GM19025 (cell line): ENCODE measurements at regions not wholly inside any gene's neighbourhood (a gene's known extent, or its start where the extent isn't known, plus 50 kb on each side); places are given as distances from the start of the nearest gene placed in this dataset.
"Not testable (repeated sequence)": the region's sequence is repeated elsewhere in the genome, so short reads cannot be mapped to it uniquely, and the experiment has no call there.

Source experiments
- ATAC-seq: cut with Tn5 transposase; IDR thresholded peaks from one replicate; pipeline ENCODE4 v1.9.1; 2021; ENCODE audit warnings: mild to moderate bottlenecking, low read depth, moderate library complexity; ENCODE audit not compliant: unreplicated experiment

DNA sequence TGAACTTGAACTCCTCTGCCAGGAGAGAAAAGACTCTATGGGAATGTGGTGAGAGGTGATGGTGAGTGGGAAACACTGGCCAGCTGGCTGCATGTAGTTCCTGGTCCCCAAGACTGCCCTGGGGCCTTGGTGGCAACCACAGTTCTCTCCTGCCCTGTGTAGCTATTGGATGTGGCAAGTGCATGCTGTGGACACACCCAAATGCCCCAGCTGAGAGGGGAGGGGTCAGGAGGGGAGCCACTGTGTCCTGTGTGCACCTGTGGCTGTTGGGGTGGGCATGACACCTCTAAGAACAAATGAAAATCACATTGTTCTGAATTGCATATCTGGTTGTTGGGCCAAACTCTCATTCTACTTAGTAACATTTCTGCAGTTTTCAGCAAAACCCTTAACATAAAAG is 409.6 kb downstream of the NSUN3 start:
- no peak for ATAC-seq

DNA sequence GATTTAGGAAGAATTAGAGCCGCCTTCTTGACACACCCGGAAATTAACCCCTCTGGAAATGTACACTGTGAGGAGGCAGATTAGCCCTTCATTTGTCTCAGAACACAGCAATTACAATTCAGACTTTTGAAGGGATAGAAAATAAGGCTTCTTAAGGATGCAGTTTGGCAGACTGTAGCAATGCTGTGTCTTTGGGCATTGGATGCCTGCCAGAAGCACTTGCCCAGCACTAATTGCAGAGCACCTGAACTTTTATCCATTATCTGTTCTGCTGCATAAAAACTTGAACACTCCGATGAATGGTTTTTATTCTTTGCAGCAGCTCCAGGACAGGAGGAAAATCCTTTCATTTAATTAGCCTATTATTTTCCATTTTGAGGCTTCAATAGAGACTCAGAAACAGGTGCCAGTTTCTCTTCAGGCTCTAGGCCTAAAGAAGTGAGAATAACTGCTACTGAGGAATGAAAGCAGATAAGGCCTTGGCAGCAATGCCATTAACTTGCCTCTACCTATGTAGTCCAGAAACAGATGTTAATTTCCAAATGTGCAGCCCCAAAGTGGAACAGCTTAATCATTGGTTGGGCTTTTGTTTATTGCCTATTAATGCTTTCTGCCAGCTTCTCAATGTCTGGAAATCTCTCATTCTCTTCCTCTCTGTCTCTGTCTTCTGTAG is 418.5 kb downstream of the NSUN3 start:
- ATAC-seq: no peak

GRCh38 chr3:94482686-94483085 is 419.8 kb downstream of the NSUN3 start:
- ATAC-seq: no peak

DNA sequence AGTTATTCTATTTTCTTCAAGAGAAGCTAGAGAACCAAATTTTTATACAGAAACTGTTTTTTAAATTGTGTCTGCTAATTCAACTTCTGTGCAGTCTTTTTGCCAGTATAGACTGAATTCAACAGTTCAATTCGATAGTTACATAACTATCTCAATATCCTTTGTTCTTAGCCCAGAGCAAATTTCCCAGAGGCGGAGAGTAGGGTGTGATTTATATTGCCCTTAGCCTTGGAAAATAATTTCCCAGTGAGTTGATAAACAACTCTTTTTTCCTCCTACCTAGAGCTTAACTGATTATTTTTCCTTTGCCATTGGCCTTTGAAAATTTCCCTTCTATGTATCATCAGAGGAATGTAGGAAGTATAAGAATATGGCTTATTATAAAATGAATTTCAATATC is 420.5 kb downstream of the NSUN3 start:
- ATAC-seq: no peak

DNA sequence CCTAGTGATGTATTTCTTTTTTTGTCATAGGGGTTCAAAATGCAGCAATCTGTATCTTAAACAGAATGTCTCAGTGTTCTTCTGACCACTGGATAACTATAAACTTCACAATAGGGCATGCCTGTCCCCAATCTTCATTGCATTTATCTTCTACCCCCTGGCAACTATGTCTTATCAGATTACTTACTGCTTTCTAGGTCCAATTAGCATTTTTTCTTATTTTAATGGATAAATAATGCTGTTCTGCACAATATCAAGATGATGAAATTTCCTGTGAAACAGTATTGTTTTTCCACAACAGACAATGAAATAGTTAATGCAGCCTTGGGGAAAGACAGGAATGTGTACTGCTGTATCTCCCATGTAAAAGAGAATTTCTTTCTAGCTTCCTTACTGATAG is 432.1 kb downstream of the NSUN3 start:
- no peak for ATAC-seq

DNA sequence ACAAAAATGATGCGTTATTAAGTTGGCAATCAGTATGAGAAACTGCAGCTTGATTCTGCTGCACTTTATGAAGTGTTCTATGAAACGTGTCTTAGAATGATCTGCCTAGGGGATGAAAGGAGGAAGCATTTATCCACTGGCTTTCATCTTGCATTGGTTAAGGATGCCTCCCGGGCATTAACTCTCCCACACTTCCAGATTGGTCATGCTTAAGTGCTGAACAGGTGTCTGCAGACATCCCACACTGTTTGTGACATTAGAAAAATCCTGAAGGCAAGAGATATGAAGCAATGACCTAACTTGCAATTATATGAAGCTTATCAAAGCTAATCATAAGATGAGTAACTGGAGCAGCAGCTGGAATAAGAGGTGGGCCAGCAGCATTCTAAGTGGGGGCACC is 437.3 kb downstream of the NSUN3 start:
- no peak for ATAC-seq

- ATAC-seq: not testable (repeated sequence)
These were observed 444.5 kb downstream of the NSUN3 start for GRCh38 chr3:94507354-94507753.

GRCh38 chr3:94512876-94513275 is 450.0 kb downstream of the NSUN3 start:
- ATAC-seq: no peak

GRCh38 chr3:94513600-94513999 is 450.7 kb downstream of the NSUN3 start:
- no peak for ATAC-seq

DNA sequence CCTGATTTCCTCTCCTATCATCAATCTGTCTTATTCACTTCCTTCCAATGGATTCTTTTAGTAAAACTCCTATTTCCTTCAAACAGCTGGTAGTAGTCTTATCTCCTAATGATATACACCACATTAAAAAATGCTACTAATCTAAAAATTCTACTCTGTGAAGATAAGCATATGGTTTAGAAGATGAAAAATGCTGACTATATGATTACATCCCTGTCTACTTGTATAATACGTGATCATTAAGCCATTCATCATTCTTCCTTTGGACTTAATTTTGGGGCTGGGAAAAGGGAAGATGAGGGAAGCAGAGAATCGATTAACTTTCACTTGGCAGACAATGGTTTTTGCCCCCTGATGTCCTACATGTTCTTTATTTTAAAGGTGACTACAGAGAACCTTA is 453.1 kb downstream of the NSUN3 start:
- ATAC-seq: no peak

DNA sequence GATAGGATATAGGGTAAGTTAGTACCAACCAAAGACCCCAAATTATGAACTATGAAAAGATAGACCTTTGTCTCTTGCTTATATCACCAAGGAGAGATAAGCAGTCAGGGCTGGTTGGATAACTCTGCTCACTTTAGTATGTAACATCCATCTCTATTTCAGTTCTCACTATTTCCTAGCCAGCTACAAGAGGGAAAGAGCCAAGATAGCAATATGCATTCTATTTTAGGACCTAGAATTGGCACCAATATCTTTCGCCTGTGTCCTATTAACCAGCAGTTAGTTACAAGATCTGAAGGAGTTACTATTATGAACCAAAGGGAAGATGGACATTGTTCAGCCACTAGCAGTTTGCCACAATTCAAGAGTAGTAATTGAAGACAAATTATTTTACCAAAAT is 457.5 kb downstream of the NSUN3 start:
- no peak for ATAC-seq

GRCh38 chr3:94522488-94522887 is 459.6 kb downstream of the NSUN3 start:
- no peak for ATAC-seq

DNA sequence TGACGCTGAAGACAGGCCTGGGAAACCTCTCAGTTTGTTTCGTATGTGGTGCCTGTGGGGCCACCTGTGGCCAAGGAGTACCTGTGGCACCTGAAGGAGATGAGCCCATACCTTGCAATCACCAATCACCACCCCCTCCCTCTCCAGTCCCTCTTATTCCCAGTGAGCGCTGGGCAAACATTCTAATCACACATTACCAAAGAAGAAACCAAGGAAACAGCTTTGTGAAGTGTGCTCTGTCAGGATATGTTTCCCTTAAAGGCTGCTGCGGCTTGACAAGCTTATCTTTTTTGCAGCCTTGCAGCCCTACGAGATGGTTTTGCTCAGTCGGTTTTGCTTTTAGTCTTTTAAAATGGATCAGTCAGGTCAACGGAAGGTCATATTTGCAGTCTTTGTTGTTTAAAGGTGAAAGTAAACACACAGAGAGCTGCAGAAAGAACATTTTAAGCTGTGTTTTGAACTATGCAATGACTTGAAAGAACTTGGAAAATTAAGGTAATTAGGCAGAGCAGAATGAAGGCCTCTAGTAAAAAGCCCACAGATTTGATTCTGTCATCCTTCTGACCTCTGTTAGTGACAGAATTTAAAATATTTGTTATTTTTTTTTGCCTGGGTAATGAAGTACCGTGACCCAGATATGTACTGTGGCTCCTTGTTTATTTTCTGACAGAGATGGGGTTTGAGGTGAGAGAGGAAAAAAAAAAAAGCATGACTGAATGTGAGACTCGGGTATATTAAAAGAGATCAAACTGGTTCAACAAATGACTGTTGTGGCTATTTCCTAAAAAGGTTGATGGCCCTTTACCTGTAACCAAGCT is 461.4 kb downstream of the NSUN3 start:
- ATAC-seq: no peak

- no peak for ATAC-seq
These were observed 462.2 kb downstream of the NSUN3 start for GRCh38 chr3:94525043-94525442.

DNA sequence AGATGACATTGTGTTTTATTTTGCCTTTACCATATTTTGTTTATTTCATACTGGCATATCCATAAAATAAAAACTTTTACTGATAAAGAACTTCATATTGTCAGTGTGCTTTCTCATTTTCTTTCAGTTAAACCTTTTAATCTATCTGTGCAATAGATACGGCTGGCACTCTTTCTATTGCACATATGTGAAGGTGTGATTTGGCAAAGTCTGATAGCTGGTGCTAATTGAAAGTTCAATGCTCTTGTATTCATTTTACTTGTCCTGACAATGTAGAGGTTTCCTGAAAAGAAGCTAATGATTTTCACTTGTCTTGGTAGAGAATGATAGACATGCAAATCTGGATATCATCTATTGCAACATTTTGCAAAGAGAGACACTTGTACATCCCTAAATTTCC is 467.0 kb downstream of the NSUN3 start:
- ATAC-seq: no peak

GRCh38 chr3:94532951-94533350 is 470.1 kb downstream of the NSUN3 start:
- ATAC-seq: no peak

GRCh38 chr3:94539937-94540336 is 477.1 kb downstream of the NSUN3 start:
- ATAC-seq: no peak

GRCh38 chr3:94543161-94543560 is 480.3 kb downstream of the NSUN3 start:
- no peak for ATAC-seq

DNA sequence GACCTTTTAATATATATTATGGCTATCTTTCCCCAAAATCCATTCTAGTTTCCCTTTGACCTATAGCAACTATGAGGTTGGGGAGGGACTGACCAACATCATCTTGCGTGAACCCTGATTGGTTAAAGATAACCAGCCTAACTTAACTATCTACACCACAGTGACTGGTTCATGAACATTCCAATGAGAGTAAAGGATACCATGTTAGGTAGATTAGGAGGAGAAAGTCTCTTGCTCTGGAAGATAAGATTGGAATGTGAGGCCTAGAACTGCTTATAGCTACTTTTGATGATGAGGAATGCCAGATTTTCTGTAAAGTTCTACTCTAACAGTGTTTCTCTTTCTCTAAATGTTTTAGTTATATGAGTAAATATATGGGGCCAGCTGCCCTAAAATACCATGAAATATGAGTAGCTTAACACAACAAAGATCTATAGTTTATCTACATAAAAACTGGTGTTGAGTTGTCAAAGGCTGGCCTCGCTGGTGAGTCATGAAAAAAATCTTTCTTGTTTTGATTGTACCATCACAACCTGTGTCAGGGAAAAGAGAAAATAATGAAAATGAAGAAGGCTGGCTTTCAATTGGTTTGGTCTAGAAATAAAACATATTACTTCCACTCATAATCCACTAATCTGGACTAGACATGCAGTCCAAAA is 481.4 kb downstream of the NSUN3 start:
- ATAC-seq: no peak

GRCh38 chr3:94548581-94549316 is 485.9 kb downstream of the NSUN3 start:
- ATAC-seq: no peak

DNA sequence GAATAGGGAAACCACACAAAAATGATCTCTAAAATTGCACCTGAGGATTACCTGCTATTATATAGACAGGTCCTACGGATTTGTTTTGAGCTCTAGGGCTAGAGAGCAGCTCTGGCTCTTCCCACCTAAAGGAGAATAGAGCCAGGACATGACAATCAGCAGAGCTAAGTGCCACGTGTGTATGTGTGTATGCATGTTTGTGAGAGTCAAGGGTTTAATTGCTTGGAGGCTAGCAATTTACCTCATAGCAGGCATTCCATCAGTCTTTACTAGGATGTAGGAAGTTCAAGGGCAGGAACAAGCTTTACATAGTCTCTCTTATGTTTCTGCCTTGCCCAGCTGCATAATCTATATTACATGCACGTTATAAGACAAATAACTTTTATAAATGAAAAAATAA is 498.2 kb downstream of the NSUN3 start:
- ATAC-seq: no peak
